Esophagus squamous epithelium (tissue), 4 donors: ENCODE measurements at regions not wholly inside any gene's neighbourhood (a gene's known extent, or its start where the extent isn't known, plus 50 kb on each side); places are given as distances from the start of the nearest gene placed in this dataset.

ENCODE experiments used
- POLR2A ChIP-seq, 4 donors: fragments of 450-650 bp; IDR thresholded peaks; one replicate each; pipeline ENCODE4 v1.6.1; 2017; ENCODE audit warnings: antibody characterized with exemption in 4 of 4, mild to moderate bottlenecking in 4 of 4, moderate library complexity in 3 of 4
- TF ChIP-seq, protein P1 (sequence below), 6 experiments: fragments of 450-650 bp in 4 of 6; fragments of 200-600 bp in 2 of 6; sonication (generic) in 2 of 6; IDR thresholded peaks; one replicate each; pipeline ENCODE4 v1.5.1; 2016 to 2019; ENCODE audit warnings: antibody characterized with exemption in 6 of 6, mild to moderate bottlenecking in 4 of 6, moderate library complexity in 4 of 6

DNA sequence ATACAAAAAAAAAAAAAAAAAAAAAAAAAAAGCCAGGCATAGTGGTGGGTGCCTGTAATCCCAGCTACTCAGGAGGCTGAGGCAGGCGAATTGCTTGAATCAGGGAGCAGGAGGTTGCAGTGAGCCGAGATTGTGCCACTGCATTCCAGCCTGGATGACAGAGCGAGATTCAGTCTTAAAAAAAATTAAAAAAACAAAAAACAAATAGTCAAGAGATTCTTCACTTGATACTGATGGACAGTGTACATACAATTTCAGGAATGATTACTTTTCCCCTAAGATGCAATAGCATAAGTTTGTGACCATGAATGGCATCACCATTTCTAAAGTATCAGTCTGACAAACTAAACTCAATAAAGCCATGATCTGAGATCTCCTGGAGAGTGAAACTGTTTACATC, 60.8 kb upstream of the IVNS1ABP start:
- TF ChIP-seq, protein P1, sequence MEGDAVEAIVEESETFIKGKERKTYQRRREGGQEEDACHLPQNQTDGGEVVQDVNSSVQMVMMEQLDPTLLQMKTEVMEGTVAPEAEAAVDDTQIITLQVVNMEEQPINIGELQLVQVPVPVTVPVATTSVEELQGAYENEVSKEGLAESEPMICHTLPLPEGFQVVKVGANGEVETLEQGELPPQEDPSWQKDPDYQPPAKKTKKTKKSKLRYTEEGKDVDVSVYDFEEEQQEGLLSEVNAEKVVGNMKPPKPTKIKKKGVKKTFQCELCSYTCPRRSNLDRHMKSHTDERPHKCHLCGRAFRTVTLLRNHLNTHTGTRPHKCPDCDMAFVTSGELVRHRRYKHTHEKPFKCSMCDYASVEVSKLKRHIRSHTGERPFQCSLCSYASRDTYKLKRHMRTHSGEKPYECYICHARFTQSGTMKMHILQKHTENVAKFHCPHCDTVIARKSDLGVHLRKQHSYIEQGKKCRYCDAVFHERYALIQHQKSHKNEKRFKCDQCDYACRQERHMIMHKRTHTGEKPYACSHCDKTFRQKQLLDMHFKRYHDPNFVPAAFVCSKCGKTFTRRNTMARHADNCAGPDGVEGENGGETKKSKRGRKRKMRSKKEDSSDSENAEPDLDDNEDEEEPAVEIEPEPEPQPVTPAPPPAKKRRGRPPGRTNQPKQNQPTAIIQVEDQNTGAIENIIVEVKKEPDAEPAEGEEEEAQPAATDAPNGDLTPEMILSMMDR (IDR thresholded peaks at IDR 0.05) = no peak
- no peak for TF ChIP-seq POLR2A (IDR thresholded peaks at IDR 0.05)
